T-helper 2 cell treated with Interferon-gamma antibody and Interleukin-4, amounts not matched to agents 5 μg/mL and 100 μg/mL, for 36 hours (primary cell): ENCODE measurements at regions not wholly inside any gene's neighbourhood (a gene's known extent, or its start where the extent isn't known, plus 50 kb on each side); places are given as distances from the start of the nearest gene placed in this dataset.

Experiments
- DNase-seq: peaks from one replicate; pipeline ENCODE4 v3.0.0; 2021; ENCODE audit warnings: low spot score
- H3K27ac Mint-ChIP-seq: one replicate; pipeline ENCODE4 v1.8.0; 2021; ENCODE audit warnings: mild to moderate bottlenecking, mixed read lengths
- H3K27me3 Mint-ChIP-seq: one replicate; pipeline ENCODE4 v1.8.0; 2021; ENCODE audit warnings: low read depth, mixed read lengths
- H3K36me3 Mint-ChIP-seq: one replicate; pipeline ENCODE4 v1.8.0; 2021; ENCODE audit warnings: low read depth, mixed read lengths
- H3K4me1 Mint-ChIP-seq: one replicate; pipeline ENCODE4 v1.8.0; 2021; ENCODE audit warnings: low read depth, mixed read lengths
- H3K4me3 Mint-ChIP-seq: one replicate; pipeline ENCODE4 v1.8.0; 2022; ENCODE audit warnings: mild to moderate bottlenecking, moderate library complexity, mixed read lengths
- H3K9me3 Mint-ChIP-seq: one replicate; pipeline ENCODE4 v1.8.0; 2021; ENCODE audit warnings: mixed read lengths

DNA sequence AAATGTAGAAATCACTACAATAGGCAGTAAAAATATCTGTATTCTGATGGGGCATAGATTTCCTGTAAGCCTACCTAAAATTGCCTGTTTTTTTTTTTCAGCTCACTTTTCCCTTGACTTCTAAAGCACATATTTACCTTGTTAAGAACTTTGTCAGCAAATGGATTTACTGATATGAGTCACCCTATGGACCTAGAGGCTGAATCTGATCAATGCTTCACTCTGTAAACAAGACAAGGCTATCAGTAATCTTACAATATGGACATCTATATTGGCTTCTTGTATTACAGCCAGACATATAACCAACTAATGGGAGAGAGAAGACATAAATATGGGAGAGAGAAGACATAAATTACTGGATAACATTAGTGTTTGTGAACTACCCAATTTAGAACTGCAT lies 792.7 kb upstream of the CHD1 start:
- Mint-ChIP-seq H3K27me3 (no peaks in the 10 kb centered on the region), H3K36me3 (no peaks in the 10 kb centered on the region), H3K9me3 (no peaks in the 10 kb centered on the region), H3K4me1 (no peaks in the 10 kb centered on the region), H3K4me3 (no peak overlapping the region), H3K27ac (no peak overlapping the region)
- no peak for DNase-seq

DNA sequence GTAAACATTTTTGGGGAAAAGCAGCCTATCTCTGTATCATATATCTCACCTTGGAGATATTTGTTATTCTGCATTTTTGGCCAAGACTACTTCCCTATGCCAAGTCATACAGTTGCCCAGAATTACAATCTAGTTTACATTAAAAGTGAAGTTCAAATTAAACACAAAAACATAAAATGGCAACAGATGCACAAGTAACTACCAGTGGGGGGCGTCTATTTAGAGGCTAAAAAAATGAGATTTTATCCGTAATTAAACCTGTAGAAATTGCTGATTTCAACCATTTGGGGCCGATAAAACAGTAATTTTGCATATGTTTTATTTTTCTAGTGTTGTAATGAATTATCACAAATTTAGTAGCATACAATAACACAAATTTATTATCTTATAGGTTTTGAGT lies 787.1 kb upstream of the CHD1 start:
- DNase-seq, result no peak
- H3K27me3 Mint-ChIP-seq, result no peaks in the 10 kb centered on the region
- H3K4me3 Mint-ChIP-seq, result no peak overlapping the region
- H3K36me3 Mint-ChIP-seq, result no peaks in the 10 kb centered on the region
- H3K4me1 Mint-ChIP-seq, result no peaks in the 10 kb centered on the region
- H3K9me3 Mint-ChIP-seq, result no peaks in the 10 kb centered on the region
- H3K27ac Mint-ChIP-seq, result no peak overlapping the region

DNA sequence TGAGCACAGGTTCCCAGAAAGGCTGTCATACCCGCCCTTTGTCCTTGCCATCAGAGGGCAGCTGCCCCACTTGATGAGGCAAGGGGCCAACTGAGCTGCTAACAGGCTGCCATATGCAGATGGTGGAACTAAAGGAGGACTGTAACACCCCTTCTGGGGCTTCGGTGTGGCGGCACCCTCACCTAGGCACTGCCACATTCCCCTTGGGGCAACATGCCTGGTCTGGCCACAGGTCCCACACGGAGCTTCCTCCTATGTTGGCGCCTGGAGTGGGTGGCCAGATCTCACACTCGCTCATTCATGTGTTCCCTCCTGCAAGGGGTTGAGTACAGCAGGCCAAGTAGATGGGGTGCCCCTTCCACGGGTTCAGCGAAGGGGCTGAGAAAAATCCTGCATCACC lies 777.4 kb upstream of the CHD1 start:
- H3K9me3 Mint-ChIP-seq, result peaks cover 6% of the 10 kb centered on the region
- no peaks in the 10 kb centered on the region for H3K4me1 Mint-ChIP-seq
- H3K27me3 Mint-ChIP-seq, result no peaks in the 10 kb centered on the region
- no peaks in the 10 kb centered on the region for H3K36me3 Mint-ChIP-seq
- H3K27ac Mint-ChIP-seq, result no peak overlapping the region
- DNase-seq, result no peak
- H3K4me3 Mint-ChIP-seq, result no peak overlapping the region

DNA sequence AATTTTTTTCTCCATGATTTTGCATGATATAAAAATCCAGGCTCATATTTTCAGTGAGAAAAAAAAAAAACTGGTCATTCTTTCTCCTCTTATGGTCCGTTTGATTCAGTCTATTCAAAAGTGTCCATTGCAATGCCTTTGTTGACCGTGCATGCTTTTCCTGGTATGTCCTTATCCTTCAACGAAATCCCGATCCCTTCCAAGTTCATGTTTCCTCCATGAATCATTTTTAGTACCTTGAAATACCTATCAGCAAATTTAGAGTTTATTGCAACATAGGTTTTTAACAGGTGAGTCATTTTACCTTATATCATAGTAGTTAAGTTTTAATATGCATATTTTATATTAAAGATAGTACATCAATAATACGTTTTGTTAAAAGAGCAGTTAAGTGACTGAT lies 773.8 kb upstream of the CHD1 start:
- Mint-ChIP-seq H3K27ac (no peak overlapping the region), H3K9me3 (peaks cover 6% of the 10 kb centered on the region), H3K4me3 (no peak overlapping the region), H3K4me1 (no peaks in the 10 kb centered on the region), H3K27me3 (no peaks in the 10 kb centered on the region), H3K36me3 (no peaks in the 10 kb centered on the region)
- no peak for DNase-seq

- no peaks in the 10 kb centered on the region for H3K4me1 Mint-ChIP-seq
Measured at GRCh38 chr5:99694884-99695283, 766.1 kb upstream of the CHD1 start.

GRCh38 chr5:99686538-99686937 lies 757.7 kb upstream of the CHD1 start:
- peaks cover 6% of the 10 kb centered on the region for H3K9me3 Mint-ChIP-seq
- H3K4me3 Mint-ChIP-seq, result no peak overlapping the region
- H3K4me1 Mint-ChIP-seq, result no peaks in the 10 kb centered on the region
- no peaks in the 10 kb centered on the region for H3K27me3 Mint-ChIP-seq
- H3K27ac Mint-ChIP-seq, result no peak overlapping the region
- no peaks in the 10 kb centered on the region for H3K36me3 Mint-ChIP-seq
- DNase-seq, result no peak

More at GRCh38 chr5:99694884-99695283, 766.1 kb upstream of the CHD1 start:
- DNase-seq, result no peak
- H3K27me3 Mint-ChIP-seq, result no peaks in the 10 kb centered on the region
- no peaks in the 10 kb centered on the region for H3K9me3 Mint-ChIP-seq
- H3K4me3 Mint-ChIP-seq, result no peak overlapping the region
- H3K27ac Mint-ChIP-seq, result no peak overlapping the region
- H3K36me3 Mint-ChIP-seq, result no peaks in the 10 kb centered on the region

- no peak for DNase-seq
- H3K27me3 Mint-ChIP-seq, result no peaks in the 10 kb centered on the region
- H3K36me3 Mint-ChIP-seq, result no peaks in the 10 kb centered on the region
- H3K4me3 Mint-ChIP-seq, result no peak overlapping the region
- no peak overlapping the region for H3K27ac Mint-ChIP-seq
- no peaks in the 10 kb centered on the region for H3K4me1 Mint-ChIP-seq
- peaks cover 5% of the 10 kb centered on the region for H3K9me3 Mint-ChIP-seq
Measured at GRCh38 chr5:99675974-99676373, 747.2 kb upstream of the CHD1 start.

- no peaks in the 10 kb centered on the region for H3K9me3 Mint-ChIP-seq
- no peaks in the 10 kb centered on the region for H3K4me1 Mint-ChIP-seq
- no peak overlapping the region for H3K27ac Mint-ChIP-seq
- no peak overlapping the region for H3K4me3 Mint-ChIP-seq
- no peaks in the 10 kb centered on the region for H3K27me3 Mint-ChIP-seq
- no peaks in the 10 kb centered on the region for H3K36me3 Mint-ChIP-seq
- no peak for DNase-seq
Measured at GRCh38 chr5:99674101-99674500, 745.3 kb upstream of the CHD1 start.

DNA sequence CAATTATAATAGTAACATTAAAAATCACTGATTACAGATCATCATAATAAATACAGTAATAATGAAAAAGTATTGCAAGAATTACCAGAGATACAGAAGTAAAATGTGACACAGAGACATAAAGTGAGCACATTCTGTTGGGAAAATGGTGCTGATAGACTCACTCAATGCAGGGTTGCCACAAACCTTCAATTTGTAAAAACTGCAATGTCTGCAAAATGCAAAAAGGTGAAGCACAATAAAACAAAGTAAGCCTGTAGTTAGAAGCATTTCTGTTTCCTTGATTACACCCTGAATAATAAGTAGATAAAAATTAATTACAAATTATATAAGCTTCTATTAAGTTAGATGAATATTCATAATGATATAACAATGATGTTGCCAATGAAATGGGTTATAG lies 736.2 kb upstream of the CHD1 start:
- Mint-ChIP-seq H3K27me3 (no peaks in the 10 kb centered on the region), H3K4me1 (no peaks in the 10 kb centered on the region), H3K4me3 (no peak overlapping the region), H3K9me3 (no peaks in the 10 kb centered on the region), H3K36me3 (no peaks in the 10 kb centered on the region), H3K27ac (no peak overlapping the region)
- no peak for DNase-seq

DNA sequence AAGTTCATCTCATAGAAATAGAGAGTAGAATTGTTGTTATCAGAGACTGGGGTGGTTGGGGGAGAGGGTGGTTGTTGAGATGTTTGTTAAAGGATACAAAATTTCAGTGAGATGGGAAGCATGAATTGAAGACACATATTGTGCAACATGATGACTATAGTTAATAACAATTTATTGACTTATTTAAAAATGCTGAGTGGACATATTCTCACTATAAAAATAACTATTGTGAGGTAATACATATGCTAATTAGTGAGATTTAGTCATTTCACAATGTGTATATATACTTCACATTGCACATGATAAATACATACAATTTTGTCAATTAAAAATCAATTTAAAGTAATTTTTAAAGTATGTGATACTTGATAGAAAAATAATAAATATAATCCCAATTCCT lies 722.5 kb upstream of the CHD1 start:
- no peak for DNase-seq
- Mint-ChIP-seq H3K27me3 (no peaks in the 10 kb centered on the region), H3K27ac (no peak overlapping the region), H3K36me3 (no peaks in the 10 kb centered on the region), H3K4me3 (no peak overlapping the region), H3K9me3 (no peaks in the 10 kb centered on the region), H3K4me1 (no peaks in the 10 kb centered on the region)

DNA sequence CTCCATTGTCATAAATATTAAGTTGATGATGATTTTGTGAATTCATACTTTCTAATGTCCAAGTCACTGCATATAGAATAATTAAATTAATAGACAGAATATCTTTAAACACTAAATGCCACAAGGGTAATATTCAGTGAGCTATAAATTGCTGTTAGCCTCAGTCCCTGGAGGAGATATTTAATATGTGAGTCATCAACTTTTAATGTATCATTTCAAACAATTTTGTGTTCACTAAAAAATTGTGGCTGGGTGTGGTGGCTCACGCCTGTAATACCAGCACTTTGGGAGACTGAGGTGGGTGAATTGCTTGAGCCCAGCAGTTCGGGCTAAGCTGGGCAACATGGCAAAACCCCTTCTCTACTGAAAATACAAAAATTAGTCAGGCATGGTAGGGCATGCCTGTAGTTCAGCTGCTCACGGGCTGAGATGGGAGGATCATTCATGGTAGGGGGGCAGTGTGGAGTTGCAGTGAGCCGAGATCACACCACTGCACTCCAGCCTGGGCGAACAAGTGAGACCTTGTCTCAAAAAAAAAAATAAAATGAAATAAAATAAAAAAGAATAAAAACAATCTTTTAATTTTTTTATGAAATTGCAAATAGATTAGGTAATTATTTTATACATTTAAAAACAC lies 717.3 kb upstream of the CHD1 start:
- Mint-ChIP-seq H3K4me3 (no peak overlapping the region), H3K9me3 (peaks cover 13% of the 10 kb centered on the region), H3K27me3 (no peaks in the 10 kb centered on the region), H3K27ac (no peak overlapping the region), H3K36me3 (no peaks in the 10 kb centered on the region), H3K4me1 (no peaks in the 10 kb centered on the region)
- DNase-seq, result no peak

DNA sequence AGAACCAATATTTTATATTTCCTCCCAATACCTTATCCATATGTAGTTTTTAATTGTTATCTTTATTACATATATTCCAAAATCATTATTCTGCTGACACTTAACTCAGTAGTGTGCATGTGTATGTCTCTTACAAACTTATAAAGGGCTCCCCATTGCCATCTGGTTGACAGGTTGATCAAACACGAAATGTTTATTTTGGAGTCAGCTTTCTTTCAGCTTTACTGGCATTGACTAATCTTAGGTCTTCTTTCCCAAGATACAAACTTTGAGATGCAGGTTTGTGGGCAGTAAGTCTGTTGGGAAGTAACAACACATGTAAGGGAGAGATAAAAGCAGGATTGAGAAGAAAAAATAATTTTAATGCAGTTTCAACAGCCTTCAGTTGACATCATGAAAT lies 716.0 kb upstream of the CHD1 start:
- Mint-ChIP-seq H3K27me3 (no peaks in the 10 kb centered on the region), H3K4me1 (no peaks in the 10 kb centered on the region), H3K36me3 (no peaks in the 10 kb centered on the region), H3K4me3 (no peak overlapping the region), H3K27ac (no peak overlapping the region), H3K9me3 (peaks cover 13% of the 10 kb centered on the region)
- DNase-seq, result no peak

DNA sequence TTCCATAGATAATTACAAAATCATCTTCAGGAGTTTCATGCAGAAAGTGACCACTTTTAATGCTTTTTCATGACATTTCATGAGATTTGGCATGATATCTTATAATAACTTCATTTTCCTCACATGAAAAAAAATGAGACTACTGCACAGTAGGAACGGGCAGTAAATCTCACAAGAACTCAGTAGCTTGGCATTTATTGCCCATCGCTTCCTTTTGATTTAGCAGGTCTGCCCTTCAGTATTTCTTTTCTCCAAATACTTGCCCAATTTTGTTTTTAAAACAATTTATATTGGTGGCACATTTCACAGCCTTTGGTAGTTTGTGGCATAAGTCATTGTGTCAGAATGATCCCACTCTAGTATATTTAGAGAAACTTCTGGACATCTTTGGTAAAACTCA lies 711.8 kb upstream of the CHD1 start:
- Mint-ChIP-seq H3K4me3 (no peak overlapping the region), H3K27ac (no peak overlapping the region), H3K9me3 (peaks cover 13% of the 10 kb centered on the region), H3K36me3 (no peaks in the 10 kb centered on the region), H3K4me1 (no peaks in the 10 kb centered on the region), H3K27me3 (no peaks in the 10 kb centered on the region)
- DNase-seq, result no peak

DNA sequence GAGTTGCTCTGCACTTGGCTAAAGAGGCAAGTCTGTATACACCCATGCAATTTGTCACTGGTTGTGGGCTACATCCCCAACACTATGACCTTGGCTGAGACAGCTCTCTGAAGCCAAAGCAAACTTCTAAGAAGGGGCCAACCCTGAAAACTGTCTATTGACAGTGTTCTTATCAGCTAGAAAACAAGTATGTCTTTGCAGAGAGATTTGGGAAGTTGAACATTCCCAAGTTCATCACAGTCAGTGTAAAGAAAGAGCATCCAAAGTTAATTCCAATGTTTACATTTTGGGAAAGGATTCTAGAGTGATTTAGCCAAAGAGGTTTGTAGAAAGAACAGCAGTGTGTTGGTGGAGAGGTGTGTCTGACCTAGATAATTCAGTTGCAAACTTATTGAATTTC lies 711.1 kb upstream of the CHD1 start:
- no peak for DNase-seq
- Mint-ChIP-seq H3K36me3 (no peaks in the 10 kb centered on the region), H3K27ac (no peak overlapping the region), H3K4me3 (no peak overlapping the region), H3K9me3 (peaks cover 13% of the 10 kb centered on the region), H3K27me3 (no peaks in the 10 kb centered on the region), H3K4me1 (no peaks in the 10 kb centered on the region)

- Mint-ChIP-seq H3K27me3 (no peaks in the 10 kb centered on the region), H3K36me3 (no peaks in the 10 kb centered on the region), H3K9me3 (peaks cover 7% of the 10 kb centered on the region), H3K27ac (no peak overlapping the region), H3K4me3 (no peak overlapping the region), H3K4me1 (no peaks in the 10 kb centered on the region)
- no peak for DNase-seq
Measured at GRCh38 chr5:99636663-99637062, 707.9 kb upstream of the CHD1 start.
